OCI-LY7 (cell line): ENCODE measurements at regions not wholly inside any gene's neighbourhood (a gene's known extent, or its start where the extent isn't known, plus 50 kb on each side); places are given as distances from the start of the nearest gene placed in this dataset.
"Not testable (repeated sequence)": the region's sequence is repeated elsewhere in the genome, so short reads cannot be mapped to it uniquely, and the experiment has no call there.

Experiments
- EZH2phosphoT487 ChIP-seq: fragments of 200-600 bp; sonication (generic); IDR thresholded peaks from 2 replicates; pipeline ENCODE4 v1.6.1; 2018; ENCODE audit warnings: low read depth, borderline replicate concordance, mild to moderate bottlenecking, mixed run types, antibody characterized with exemption, low read length, moderate library complexity, mixed read lengths
- TF ChIP-seq, protein P1 (sequence below): fragments of 200-600 bp; sonication (generic); conservative IDR thresholded peaks from 2 replicates; pipeline ENCODE4 v1.5.1; 2014; ENCODE audit warnings: mild to moderate bottlenecking, antibody characterized with exemption, low read length, moderate library complexity, mixed read lengths

DNA sequence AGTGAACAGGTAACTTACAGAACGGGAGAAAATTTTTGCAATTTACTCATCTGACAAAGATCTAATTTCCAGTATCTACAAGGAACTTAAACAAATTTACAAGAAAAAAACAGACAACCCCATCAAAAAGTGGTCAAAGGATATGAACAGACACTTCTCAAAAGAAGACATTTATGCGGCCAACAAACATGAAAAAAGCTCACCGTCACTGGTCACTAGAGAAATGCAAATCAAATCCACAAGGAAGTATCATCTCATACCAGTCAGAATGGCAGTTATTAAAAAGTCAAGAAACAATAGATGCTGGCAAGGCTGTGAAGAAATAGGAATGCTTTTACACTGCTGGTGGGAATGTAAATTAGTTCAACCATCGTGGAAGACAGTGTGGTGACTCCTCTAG lies 100.5 kb upstream of the GRIN3A start:
- TF ChIP-seq, protein P1, sequence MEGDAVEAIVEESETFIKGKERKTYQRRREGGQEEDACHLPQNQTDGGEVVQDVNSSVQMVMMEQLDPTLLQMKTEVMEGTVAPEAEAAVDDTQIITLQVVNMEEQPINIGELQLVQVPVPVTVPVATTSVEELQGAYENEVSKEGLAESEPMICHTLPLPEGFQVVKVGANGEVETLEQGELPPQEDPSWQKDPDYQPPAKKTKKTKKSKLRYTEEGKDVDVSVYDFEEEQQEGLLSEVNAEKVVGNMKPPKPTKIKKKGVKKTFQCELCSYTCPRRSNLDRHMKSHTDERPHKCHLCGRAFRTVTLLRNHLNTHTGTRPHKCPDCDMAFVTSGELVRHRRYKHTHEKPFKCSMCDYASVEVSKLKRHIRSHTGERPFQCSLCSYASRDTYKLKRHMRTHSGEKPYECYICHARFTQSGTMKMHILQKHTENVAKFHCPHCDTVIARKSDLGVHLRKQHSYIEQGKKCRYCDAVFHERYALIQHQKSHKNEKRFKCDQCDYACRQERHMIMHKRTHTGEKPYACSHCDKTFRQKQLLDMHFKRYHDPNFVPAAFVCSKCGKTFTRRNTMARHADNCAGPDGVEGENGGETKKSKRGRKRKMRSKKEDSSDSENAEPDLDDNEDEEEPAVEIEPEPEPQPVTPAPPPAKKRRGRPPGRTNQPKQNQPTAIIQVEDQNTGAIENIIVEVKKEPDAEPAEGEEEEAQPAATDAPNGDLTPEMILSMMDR, result not testable (repeated sequence)
- not testable (repeated sequence) for TF ChIP-seq EZH2phosphoT487
